Myocyte (in vitro differentiated cells): ENCODE measurements at regions not wholly inside any gene's neighbourhood (a gene's known extent, or its start where the extent isn't known, plus 50 kb on each side); places are given as distances from the start of the nearest gene placed in this dataset.

Experiments
- DNase-seq: peaks from one replicate; pipeline ENCODE4 v3.0.0-alpha.2; 2012; ENCODE audit warnings: low read depth

GRCh38 chr1:91575909-91576519, 75.4 kb downstream of the CDC7 start:
- DNase-seq, result no peak

- no peak for DNase-seq
These were observed 77.9 kb downstream of the CDC7 start for GRCh38 chr1:91578320-91579109.

DNA sequence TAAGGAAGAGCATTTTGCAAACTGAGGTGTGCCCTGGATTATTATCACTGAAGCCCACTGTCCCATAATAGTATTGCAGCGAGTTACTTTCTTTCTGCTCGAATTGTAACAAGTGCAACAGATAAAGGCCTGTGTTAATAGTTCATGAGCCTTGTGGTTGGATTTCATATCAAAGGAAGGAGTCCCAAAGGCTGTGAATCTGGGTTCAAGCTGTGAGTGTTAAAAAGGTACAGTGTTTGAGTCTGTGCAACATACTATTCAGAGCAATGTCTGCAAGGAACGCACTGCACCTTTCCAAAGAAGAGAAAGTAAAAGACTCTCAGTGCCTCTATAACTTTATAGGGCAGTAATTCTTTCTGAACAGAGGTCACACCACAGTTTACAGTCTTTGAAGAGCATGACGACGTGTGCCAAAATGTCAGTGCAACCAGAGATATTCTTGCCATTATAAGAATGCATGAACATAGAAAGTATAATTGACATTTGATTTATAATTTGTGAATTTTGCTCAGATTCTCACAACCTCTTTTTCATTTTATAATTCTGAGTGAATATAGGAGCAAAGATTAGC, 79.1 kb downstream of the CDC7 start:
- DNase-seq, result no peak

GRCh38 chr1:91582431-91582921, 81.8 kb downstream of the CDC7 start:
- peak; percentile 36 for DNase-seq

GRCh38 chr1:91583326-91583755, 82.7 kb downstream of the CDC7 start:
- peak; percentile 18 for DNase-seq

- DNase-seq, result no peak
These were observed 83.7 kb downstream of the CDC7 start for GRCh38 chr1:91584309-91584708.

- no peak for DNase-seq
These were observed 84.2 kb downstream of the CDC7 start for GRCh38 chr1:91584878-91585277.

GRCh38 chr1:91585502-91585901, 84.9 kb downstream of the CDC7 start:
- no peak for DNase-seq

- DNase-seq, result no peak
These were observed 85.3 kb downstream of the CDC7 start for GRCh38 chr1:91585982-91586381.

DNA sequence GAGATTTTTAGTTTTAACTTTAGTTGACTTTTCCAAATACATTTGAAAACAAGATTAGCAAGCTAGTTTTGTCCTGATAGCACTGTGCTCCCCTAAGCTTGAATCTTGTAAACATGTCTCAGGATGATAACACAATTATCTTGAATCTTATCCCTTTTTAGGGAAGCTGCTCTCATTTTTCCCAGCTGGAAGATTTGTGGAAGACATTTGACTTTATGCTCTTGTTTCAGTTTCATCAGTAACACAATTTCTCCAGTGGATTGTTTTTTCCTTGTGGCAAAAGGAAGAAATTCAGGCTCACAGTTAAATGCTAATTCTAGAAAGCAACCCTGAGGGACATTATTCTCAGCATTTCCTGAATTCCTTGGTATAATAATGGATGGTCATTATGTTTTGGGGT, 88.8 kb downstream of the CDC7 start:
- no peak for DNase-seq

- no peak for DNase-seq
These were observed 90.7 kb downstream of the CDC7 start for GRCh38 chr1:91591175-91591974.

DNA sequence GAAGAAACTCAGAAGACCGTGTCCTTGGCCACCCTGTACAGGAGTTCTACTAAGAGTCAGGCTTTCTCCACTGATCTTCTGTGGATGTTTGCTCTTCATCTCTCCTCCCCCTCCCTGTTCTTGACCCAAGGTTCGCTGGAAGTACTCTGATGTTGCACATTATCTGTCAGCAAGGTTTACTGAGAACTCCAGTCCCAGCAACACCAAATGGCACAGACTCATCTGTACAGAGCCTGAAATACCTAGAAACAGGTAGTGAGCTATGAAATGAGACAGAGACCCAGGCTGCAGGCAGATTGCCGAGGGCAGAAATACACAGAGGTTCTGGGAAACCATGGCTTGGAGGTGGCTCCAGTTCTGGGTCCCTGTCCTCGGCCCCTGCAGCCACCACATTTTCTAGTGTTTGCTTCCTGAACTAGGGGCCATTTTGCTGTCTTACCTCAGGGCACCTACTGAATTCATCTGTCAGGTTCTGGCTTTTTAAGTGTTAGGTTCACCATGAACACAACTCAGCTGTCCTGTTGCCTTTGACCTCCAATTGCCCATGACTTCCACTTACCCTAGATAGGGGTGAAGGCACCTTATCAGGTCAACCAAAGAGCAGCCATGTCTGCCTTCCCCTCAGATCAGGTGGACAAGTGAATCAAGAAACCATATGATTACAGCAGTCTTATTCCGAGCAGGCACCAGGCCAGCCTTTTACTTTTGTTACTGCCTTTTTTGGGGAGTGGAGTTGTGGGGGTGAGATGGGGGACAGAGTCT, 92.2 kb downstream of the CDC7 start:
- no peak for DNase-seq

GRCh38 chr1:91594383-91595055, 93.9 kb downstream of the CDC7 start:
- DNase-seq, result no peak

DNA sequence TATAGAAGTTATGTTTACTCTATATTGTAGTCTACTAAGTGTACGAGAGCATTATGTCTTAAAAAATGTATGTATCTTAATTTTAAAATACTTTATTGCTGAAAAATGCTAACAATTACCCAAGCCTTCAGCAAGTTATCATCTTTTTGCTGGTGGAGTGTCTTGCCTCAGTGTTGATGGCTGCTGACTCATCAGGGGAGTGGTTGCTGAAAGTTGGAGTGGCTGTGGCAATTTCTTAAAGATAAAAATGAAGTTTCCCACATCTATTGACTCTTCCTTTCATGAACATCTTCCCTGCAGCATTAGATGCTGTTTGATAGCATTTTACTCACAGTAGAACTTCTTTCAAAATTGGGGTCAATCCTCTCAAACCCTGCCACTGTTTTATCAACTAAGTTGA, 95.8 kb downstream of the CDC7 start:
- no peak for DNase-seq

- no peak for DNase-seq
These were observed 96.6 kb downstream of the CDC7 start for GRCh38 chr1:91597215-91597614.

GRCh38 chr1:91600431-91601337, 100.0 kb downstream of the CDC7 start:
- DNase-seq, result no peak

GRCh38 chr1:91601554-91602376, 101.1 kb downstream of the CDC7 start:
- DNase-seq, result no peak

GRCh38 chr1:91603409-91603808, 102.8 kb downstream of the CDC7 start:
- no peak for DNase-seq
